Mucosa of descending colon (tissue), 3 donors: ENCODE measurements at regions not wholly inside any gene's neighbourhood (a gene's known extent, or its start where the extent isn't known, plus 50 kb on each side); places are given as distances from the start of the nearest gene placed in this dataset.

Source experiments
- ATAC-seq: fragments of 200-7000 bp; cut with Tn5 transposase; one replicate; pipeline ENCODE4 v1.9.1; 2020; ENCODE audit warnings: mild to moderate bottlenecking, moderate library complexity
- DNase-seq, 3 donors: peaks; one replicate each; pipeline ENCODE4 v3.0.0-alpha.2; 2020
- H3K36me3 ChIP-seq: fragments of 200-600 bp; one replicate; pipeline ENCODE4 v1.8.0; 2021; ENCODE audit warnings: low read depth, mild to moderate bottlenecking
- H3K4me1 ChIP-seq: fragments of 200-600 bp; one replicate; pipeline ENCODE4 v1.8.0; 2021; ENCODE audit warnings: low read depth, mild to moderate bottlenecking
- H3K4me3 ChIP-seq: fragments of 200-600 bp; one replicate; pipeline ENCODE4 v1.8.0; 2021; ENCODE audit warnings: mild to moderate bottlenecking
- H3K9me3 ChIP-seq: fragments of 200-600 bp; one replicate; pipeline ENCODE4 v1.8.0; 2021; ENCODE audit warnings: mild to moderate bottlenecking
- CTCF ChIP-seq: fragments of 200-600 bp; IDR thresholded peaks from one replicate; pipeline ENCODE4 v1.8.0; 2022; ENCODE audit warnings: antibody characterized with exemption, mild to moderate bottlenecking
- intact Hi-C, 2 donors: fragments of 100-400 bp; cut with DNase I in 1 of 2; cut with micrococcal nuclease in 1 of 2; formaldehyde crosslinking; loops; one replicate each; pipeline versions ENCODE4 v1.11.0 to v1.11.1; 2022; cut with DNase I, micrococcal nuclease
- donor health status: DM: no; HTN: no; CAD: no; lungs with moderate emphysema.
- donor health status: DM: no; HTN: no; CAD: no.
- donor health status: DM: no; HTN: yes; CAD: no.

GRCh38 chr5:167642779-167643517 lies 648.5 kb upstream of the WWC1 start:
- no peaks in the 10 kb centered on the region for H3K9me3 ChIP-seq
- TF ChIP-seq CTCF, result no peak
- ATAC-seq, result no peak
- no peak overlapping the region for H3K4me3 ChIP-seq
- intact Hi-C loops, result no loop called here
- DNase-seq, result no peak
- H3K36me3 ChIP-seq, result no peaks in the 10 kb centered on the region
- no peaks in the 10 kb centered on the region for H3K4me1 ChIP-seq

- no peaks in the 10 kb centered on the region for H3K4me1 ChIP-seq
- H3K36me3 ChIP-seq, result no peaks in the 10 kb centered on the region
- no peak overlapping the region for H3K4me3 ChIP-seq
- DNase-seq, result no peak
- intact Hi-C loops, result no loop called here
- no peak for ATAC-seq
- TF ChIP-seq CTCF, result no peak
- no peaks in the 10 kb centered on the region for H3K9me3 ChIP-seq
These were observed 647.7 kb upstream of the WWC1 start for GRCh38 chr5:167643631-167644280.

- no peak for TF ChIP-seq CTCF
- no peak overlapping the region for H3K4me3 ChIP-seq
- ATAC-seq (no peak), DNase-seq (no peak)
- no peaks in the 10 kb centered on the region for H3K36me3 ChIP-seq
- H3K4me1 ChIP-seq, result no peaks in the 10 kb centered on the region
- intact Hi-C loops, result no loop called here
- no peaks in the 10 kb centered on the region for H3K9me3 ChIP-seq
These were observed 646.8 kb upstream of the WWC1 start for GRCh38 chr5:167644619-167645018.

GRCh38 chr5:167649471-167649870 lies 642.0 kb upstream of the WWC1 start:
- DNase-seq, result no peak
- Histone ChIP-seq H3K4me3 (no peak overlapping the region), H3K4me1 (no peaks in the 10 kb centered on the region), H3K36me3 (no peaks in the 10 kb centered on the region), H3K9me3 (no peaks in the 10 kb centered on the region)
- ATAC-seq, result no peak
- intact Hi-C loops, result no loop called here
- TF ChIP-seq CTCF, result no peak

GRCh38 chr5:167652690-167653089 lies 638.8 kb upstream of the WWC1 start:
- no peak for TF ChIP-seq CTCF
- DNase-seq, result no peak
- H3K4me1 ChIP-seq, result no peaks in the 10 kb centered on the region
- no peaks in the 10 kb centered on the region for H3K9me3 ChIP-seq
- intact Hi-C loops, result no loop called here
- H3K36me3 ChIP-seq, result no peaks in the 10 kb centered on the region
- H3K4me3 ChIP-seq, result no peak overlapping the region
- no peak for ATAC-seq
